DND-41 (cell line): ENCODE measurements at regions not wholly inside any gene's neighbourhood (a gene's known extent, or its start where the extent isn't known, plus 50 kb on each side); places are given as distances from the start of the nearest gene placed in this dataset.

Source experiments
- ATAC-seq: fragments of 200-7000 bp; cut with Tn5 transposase; 3 replicates; pipeline ENCODE4 v1.9.1; 2021; ENCODE audit warnings: low read depth; ENCODE audit not compliant: insufficient read depth
- DNase-seq: peaks from one replicate; pipeline ENCODE4 v3.0.0-alpha.2; 2020
- H2AFZ ChIP-seq: 2 replicates; pipeline ENCODE4 v1.6.0; 2012; ENCODE audit warnings: low read depth, low read length
- H3K27ac ChIP-seq: 2 replicates; pipeline ENCODE4 v1.5.1; 2012; ENCODE audit warnings: low read length, inconsistent platforms
- H3K27me3 ChIP-seq: fragments of 200-600 bp; sonication (generic); 2 replicates; pipeline ENCODE4 v1.6.0; 2012; ENCODE audit warnings: low read length, mild to moderate bottlenecking, inconsistent platforms; ENCODE audit not compliant: insufficient read depth, poor library complexity
- H3K36me3 ChIP-seq: 2 replicates; pipeline ENCODE4 v1.5.1; 2012; ENCODE audit warnings: low read length, inconsistent platforms; ENCODE audit not compliant: insufficient read depth
- H3K4me1 ChIP-seq: 2 replicates; pipeline ENCODE4 v1.5.1; 2012; ENCODE audit warnings: mild to moderate bottlenecking, low read length; ENCODE audit not compliant: insufficient read depth
- H3K4me2 ChIP-seq: 2 replicates; pipeline ENCODE4 v1.6.0; 2012; ENCODE audit warnings: mild to moderate bottlenecking, moderate library complexity, low read length, inconsistent platforms; ENCODE audit not compliant: insufficient read depth
- H3K4me3 ChIP-seq, 2 experiments: fragments of 200-600 bp in 1 of 2; shearing (Covaris generic) in 1 of 2; 2 replicates each; pipeline ENCODE4 v1.5.1; 2012 to 2016; ENCODE audit warnings: inconsistent platforms in 2 of 2, low read length in 2 of 2, mild to moderate bottlenecking in 2 of 2, low read depth in 1 of 2, moderate library complexity in 1 of 2
- H3K79me2 ChIP-seq: 2 replicates; pipeline ENCODE4 v1.6.0; 2012; ENCODE audit warnings: low read length, inconsistent platforms; ENCODE audit not compliant: insufficient read depth
- H3K9ac ChIP-seq: 2 replicates; pipeline ENCODE4 v1.6.0; 2012; ENCODE audit warnings: low read depth, mild to moderate bottlenecking, inconsistent platforms, low read length, moderate library complexity
- H3K9me3 ChIP-seq: 2 replicates; pipeline ENCODE4 v1.5.1; 2012; ENCODE audit warnings: low read length, moderate library complexity, mild to moderate bottlenecking, inconsistent platforms; ENCODE audit not compliant: insufficient read depth, severe bottlenecking
- H4K20me1 ChIP-seq: 2 replicates; pipeline ENCODE4 v1.6.0; 2012; ENCODE audit warnings: low read length; ENCODE audit not compliant: insufficient read depth
- EZH2 ChIP-seq: IDR thresholded peaks from 3 replicates; pipeline ENCODE4 v1.6.1; 2012; ENCODE audit warnings: borderline replicate concordance, low read depth, mild to moderate bottlenecking, moderate library complexity, low read length, inconsistent platforms; ENCODE audit not compliant: severe bottlenecking
- TF ChIP-seq, protein P1 (sequence below): IDR thresholded peaks from 2 replicates; pipeline ENCODE4 v1.5.1; 2012; ENCODE audit warnings: borderline replicate concordance, low read length, moderate library complexity, mild to moderate bottlenecking; ENCODE audit not compliant: poor library complexity, severe bottlenecking; ENCODE audit errors: extremely low read depth

GRCh38 chr3:66606126-66606525 lies 105.3 kb upstream of the LRIG1 start:
- no peak overlapping the region for H2AFZ ChIP-seq
- no peak overlapping the region for H3K27ac ChIP-seq
- H3K27me3 ChIP-seq: no peaks in the 10 kb centered on the region
- H3K79me2 ChIP-seq: no peaks in the 10 kb centered on the region
- DNase-seq (no peak), ATAC-seq (no peak)
- peaks cover 12% of the 10 kb centered on the region for H3K4me1 ChIP-seq
- H3K4me3 ChIP-seq: no peak overlapping the region
- no peak for TF ChIP-seq EZH2
- TF ChIP-seq, protein P1, sequence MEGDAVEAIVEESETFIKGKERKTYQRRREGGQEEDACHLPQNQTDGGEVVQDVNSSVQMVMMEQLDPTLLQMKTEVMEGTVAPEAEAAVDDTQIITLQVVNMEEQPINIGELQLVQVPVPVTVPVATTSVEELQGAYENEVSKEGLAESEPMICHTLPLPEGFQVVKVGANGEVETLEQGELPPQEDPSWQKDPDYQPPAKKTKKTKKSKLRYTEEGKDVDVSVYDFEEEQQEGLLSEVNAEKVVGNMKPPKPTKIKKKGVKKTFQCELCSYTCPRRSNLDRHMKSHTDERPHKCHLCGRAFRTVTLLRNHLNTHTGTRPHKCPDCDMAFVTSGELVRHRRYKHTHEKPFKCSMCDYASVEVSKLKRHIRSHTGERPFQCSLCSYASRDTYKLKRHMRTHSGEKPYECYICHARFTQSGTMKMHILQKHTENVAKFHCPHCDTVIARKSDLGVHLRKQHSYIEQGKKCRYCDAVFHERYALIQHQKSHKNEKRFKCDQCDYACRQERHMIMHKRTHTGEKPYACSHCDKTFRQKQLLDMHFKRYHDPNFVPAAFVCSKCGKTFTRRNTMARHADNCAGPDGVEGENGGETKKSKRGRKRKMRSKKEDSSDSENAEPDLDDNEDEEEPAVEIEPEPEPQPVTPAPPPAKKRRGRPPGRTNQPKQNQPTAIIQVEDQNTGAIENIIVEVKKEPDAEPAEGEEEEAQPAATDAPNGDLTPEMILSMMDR: no peak
- H3K4me2 ChIP-seq: no peak overlapping the region
- H3K9ac ChIP-seq: no peak overlapping the region
- H4K20me1 ChIP-seq: no peaks in the 10 kb centered on the region
- no peaks in the 10 kb centered on the region for H3K9me3 ChIP-seq
- H3K36me3 ChIP-seq: no peaks in the 10 kb centered on the region

DNA sequence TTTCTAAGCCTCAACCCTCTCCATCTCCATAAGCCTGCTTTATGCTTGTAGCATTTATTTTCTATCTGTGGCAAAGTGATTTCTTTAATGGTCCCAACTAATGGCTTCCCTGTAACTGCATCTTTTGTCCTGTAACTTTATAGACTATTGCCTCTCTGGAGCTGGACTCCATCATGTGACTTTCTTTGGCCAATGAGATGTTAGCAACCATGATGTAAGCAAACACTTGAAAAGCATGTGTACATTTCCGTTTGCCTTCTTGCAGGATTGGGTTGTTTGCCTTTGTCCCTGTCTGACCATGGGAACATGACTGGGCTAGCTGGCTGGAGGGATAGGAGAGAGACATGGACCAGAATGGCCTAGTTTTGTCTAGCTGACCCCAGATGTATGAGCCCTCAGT lies 106.0 kb upstream of the LRIG1 start:
- Histone ChIP-seq H3K4me2 (no peak overlapping the region), H3K27me3 (no peaks in the 10 kb centered on the region), H3K9me3 (no peaks in the 10 kb centered on the region), H4K20me1 (no peaks in the 10 kb centered on the region), H3K4me3 (no peak overlapping the region), H3K9ac (no peak overlapping the region), H3K4me1 (peaks cover 12% of the 10 kb centered on the region), H3K79me2 (no peaks in the 10 kb centered on the region), H3K36me3 (no peaks in the 10 kb centered on the region), H3K27ac (no peak overlapping the region), H2AFZ (no peak overlapping the region)
- ATAC-seq (no peak), DNase-seq (no peak)
- TF ChIP-seq EZH2: no peak
- TF ChIP-seq, protein P1: no peak

GRCh38 chr3:66609660-66610561 lies 109.1 kb upstream of the LRIG1 start:
- TF ChIP-seq, protein P1: no peak
- Histone ChIP-seq H3K4me2 (no peak overlapping the region), H3K27me3 (no peaks in the 10 kb centered on the region), H3K9ac (no peak overlapping the region), H3K9me3 (no peaks in the 10 kb centered on the region), H3K79me2 (no peaks in the 10 kb centered on the region), H2AFZ (no peak overlapping the region), H3K4me1 (no peaks in the 10 kb centered on the region), H4K20me1 (no peaks in the 10 kb centered on the region), H3K36me3 (no peaks in the 10 kb centered on the region), H3K4me3 (no peak overlapping the region), H3K27ac (no peak overlapping the region)
- DNase-seq (no peak), ATAC-seq (no peak)
